ENCODE measurements at regions not wholly inside any gene's neighbourhood (a gene's known extent, or its start where the extent isn't known, plus 50 kb on each side); places are given as distances from the start of the nearest gene placed in this dataset.

- TF ChIP-seq CTCF (IDR thresholded peaks at IDR 0.05; ENCODE audit: extremely low read depth in 1 of 2, insufficient read depth in 1 of 2, low read depth in 1 of 2, low read length in 2 of 2): no peak
- TF ChIP-seq POLR2A (IDR thresholded peaks at IDR 0.05; ENCODE audit: low read depth, low read length): no peak
- TF ChIP-seq POLR2AphosphoS5 (IDR thresholded peaks at IDR 0.05; ENCODE audit: insufficient read depth, low read depth, low read length): no peak
- TF ChIP-seq EZH2 (IDR thresholded peaks at IDR 0.05; ENCODE audit: borderline replicate concordance, low read depth, low read length, severe bottlenecking): no peak
- no peak for TF ChIP-seq MAX (IDR thresholded peaks at IDR 0.05; ENCODE audit: insufficient read depth, insufficient read length)
- no peak for TF ChIP-seq MYC (IDR thresholded peaks at IDR 0.05; ENCODE audit: low read depth, low read length)
- TF ChIP-seq JUN (IDR thresholded peaks at IDR 0.05; ENCODE audit: borderline replicate concordance, insufficient read depth, insufficient read length, low read depth): no peak
- TF ChIP-seq GATA2 (IDR thresholded peaks at IDR 0.05; ENCODE audit: insufficient read depth, insufficient read length, low read depth, low read length): no peak
Observed at GRCh38 chr12:3389986-3390385, 101.0 kb upstream of the PRMT8 start.
